Uterus (tissue), 2 donors: ENCODE measurements at regions not wholly inside any gene's neighbourhood (a gene's known extent, or its start where the extent isn't known, plus 50 kb on each side); places are given as distances from the start of the nearest gene placed in this dataset.

Source experiments
- CTCF ChIP-seq, 4 experiments: fragments of 200-600 bp in 2 of 4; fragments of 450-650 bp in 2 of 4; sonication (generic) in 2 of 4; IDR thresholded peaks; one replicate each; pipeline ENCODE4 v1.5.1; 2016 to 2019; ENCODE audit warnings: antibody characterized with exemption in 4 of 4, mild to moderate bottlenecking in 2 of 4, moderate library complexity in 1 of 4
- POLR2A ChIP-seq, 2 donors: fragments of 450-650 bp; IDR thresholded peaks; one replicate each; pipeline ENCODE4 v1.6.1; 2016; ENCODE audit warnings: antibody characterized with exemption in 2 of 2, mild to moderate bottlenecking in 1 of 2, moderate library complexity in 1 of 2

GRCh38 chr5:60271517-60271916 lies 378.0 kb upstream of the PDE4D start:
- TF ChIP-seq CTCF (IDR thresholded peaks at IDR 0.05), result no peak
- TF ChIP-seq POLR2A (IDR thresholded peaks at IDR 0.05), result no peak
